Stimulated activated CD4-positive, alpha-beta T cell treated with anti-CD3 and anti-CD28 coated beads, Interleukin-1b, Interleukin-23, amount 100 ng/mL, for 24 hours (primary cell): ENCODE measurements at regions not wholly inside any gene's neighbourhood (a gene's known extent, or its start where the extent isn't known, plus 50 kb on each side); places are given as distances from the start of the nearest gene placed in this dataset.
"Not testable (repeated sequence)": the region's sequence is repeated elsewhere in the genome, so short reads cannot be mapped to it uniquely, and the experiment has no call there.

Experiments used
- DNase-seq, 4 experiments: peaks; one replicate each; pipeline ENCODE4 v3.0.0-alpha.2; 2020; ENCODE audit warnings: low read depth in 4 of 4, low spot score in 1 of 4

DNA sequence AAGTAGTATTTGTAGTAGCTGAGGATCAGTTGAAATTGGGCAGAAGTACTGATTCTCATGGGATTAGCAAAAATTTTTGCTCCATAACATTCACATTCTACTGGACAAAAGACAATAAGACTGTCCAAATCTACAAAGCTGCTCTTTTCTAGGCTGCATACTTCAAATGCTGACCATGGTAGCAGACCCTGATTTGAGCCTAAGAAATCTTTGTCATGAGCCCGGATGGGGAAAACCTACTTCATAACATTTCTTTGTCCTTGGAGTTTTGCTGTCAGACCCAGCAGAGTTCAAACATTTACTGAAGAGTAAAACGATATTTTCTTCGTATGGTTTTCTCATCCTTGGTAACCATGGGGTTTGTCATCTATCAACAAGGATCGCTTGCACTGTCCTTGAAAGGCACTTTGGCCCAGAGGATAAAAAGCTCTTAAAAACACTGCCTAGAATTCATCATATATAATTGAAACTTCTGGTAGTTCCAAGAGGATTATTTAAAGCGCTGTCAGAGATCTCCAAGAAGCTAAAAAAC, 216.9 kb downstream of the CAVIN4 start:
- DNase-seq: no peak

DNA sequence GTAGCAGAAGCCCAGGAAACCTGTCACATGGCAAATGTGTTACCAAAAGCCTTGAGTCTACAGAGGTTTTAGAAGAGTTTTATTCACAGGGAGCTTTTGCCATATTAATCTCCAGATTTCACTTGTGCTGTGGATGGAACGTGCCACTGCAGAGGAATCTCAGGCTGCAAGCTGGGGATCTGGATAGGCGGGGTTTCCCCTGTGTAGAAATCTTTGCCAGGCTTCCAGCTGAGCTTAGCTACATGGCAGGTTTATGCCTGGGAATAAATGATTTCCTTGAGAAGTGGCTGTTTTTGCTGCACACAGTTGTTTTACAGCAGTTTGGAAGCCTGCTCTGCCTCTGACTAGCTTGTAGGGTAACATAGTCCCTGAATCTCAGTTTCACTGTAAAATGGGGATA, 224.6 kb upstream of the PLPPR1 start:
- DNase-seq: no peak

DNA sequence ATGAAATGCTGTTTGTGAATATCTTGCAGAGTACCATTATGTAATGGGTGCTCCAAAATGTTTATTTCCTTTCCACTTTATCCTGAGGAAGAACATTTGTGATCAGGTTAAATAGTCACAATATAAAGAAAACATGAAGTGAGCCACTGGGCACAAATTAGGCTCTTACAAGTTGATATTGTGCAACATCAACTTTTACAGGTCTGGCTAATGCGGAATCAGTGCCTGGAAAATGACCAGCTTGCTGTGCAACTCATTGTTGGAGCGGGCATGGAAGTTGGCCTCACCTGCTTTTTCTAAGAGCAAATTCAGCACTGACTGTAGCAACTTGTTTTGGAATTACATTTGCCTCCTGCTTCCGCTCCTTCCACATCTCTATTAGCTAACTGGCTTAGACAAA, 216.9 kb upstream of the PLPPR1 start:
- no peak for DNase-seq

DNA sequence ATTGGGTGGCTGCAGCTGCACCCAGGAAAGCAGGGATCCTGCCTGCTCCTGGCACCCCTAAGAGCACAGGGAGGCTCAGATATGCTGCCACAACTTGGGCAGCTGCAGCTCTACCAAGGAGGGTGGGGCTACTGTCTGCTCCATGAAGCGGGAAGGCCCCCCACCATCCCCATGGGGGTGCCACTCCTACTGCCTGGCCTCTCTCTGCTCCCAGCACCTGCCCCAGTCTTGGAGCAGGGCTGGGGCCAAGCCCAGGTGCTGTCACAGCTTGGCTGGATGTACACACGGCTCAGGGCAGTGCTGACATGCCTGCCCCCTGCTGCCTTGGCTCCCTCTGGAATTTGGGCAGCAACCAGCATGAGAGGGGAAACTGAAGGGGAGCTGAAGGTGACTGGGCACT, 214.7 kb upstream of the PLPPR1 start:
- no peak for DNase-seq

DNA sequence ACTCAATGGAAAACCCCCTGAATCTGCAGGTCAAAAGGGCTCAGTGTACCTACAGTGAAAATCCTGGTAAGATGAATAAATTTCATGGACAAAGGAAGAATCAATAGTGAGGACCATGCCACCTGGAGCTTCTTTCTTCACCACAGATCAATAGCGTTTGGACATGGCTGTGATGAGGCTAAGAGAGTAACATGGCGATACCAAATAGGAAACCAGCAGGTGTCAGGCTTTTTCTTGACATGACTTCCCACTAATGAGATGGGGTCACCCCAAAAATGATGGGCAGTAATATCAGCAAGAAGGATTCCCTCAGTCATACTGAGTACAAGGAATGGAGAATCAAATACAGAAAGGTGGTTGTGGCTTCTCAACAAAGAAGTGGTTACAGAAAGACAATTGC, 208.5 kb upstream of the PLPPR1 start:
- DNase-seq: no peak

DNA sequence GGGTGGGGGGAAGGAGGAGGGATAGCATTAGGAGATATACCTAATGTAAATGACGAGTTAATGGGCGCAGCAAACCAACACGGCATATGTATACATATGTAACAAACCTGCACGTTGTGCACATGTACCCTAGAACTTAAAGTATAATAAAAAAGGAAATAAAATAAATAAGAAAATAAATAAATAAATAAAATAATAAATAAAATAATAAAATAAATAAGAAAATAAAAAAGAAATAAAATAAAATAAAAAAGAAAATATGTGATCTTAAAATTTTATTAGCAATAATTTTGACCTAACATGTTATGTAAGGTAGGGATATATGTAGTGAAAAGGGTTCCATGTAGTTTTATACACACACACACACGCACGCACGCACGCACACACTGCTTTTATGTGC, 195.5 kb upstream of the PLPPR1 start:
- not testable (repeated sequence) for DNase-seq

DNA sequence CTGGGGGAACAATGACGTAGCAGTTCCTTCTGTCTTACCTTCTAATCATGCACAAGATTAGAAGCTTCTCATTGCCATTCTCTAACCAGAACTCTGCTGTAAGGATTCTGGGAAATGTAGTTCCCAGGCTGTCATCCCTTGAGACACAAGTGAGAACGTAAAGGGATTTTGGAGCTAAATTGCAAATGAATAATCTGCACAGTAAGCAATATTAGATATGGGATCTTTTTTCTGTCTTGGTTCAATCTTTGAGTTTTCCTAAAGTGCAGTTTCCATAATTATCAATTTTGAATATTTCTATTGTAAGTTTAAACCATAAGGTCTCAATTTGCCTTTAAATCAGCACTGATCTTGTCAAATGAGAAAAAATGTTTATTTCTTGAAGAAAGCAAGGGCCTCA, 189.7 kb upstream of the PLPPR1 start:
- DNase-seq: no peak

DNA sequence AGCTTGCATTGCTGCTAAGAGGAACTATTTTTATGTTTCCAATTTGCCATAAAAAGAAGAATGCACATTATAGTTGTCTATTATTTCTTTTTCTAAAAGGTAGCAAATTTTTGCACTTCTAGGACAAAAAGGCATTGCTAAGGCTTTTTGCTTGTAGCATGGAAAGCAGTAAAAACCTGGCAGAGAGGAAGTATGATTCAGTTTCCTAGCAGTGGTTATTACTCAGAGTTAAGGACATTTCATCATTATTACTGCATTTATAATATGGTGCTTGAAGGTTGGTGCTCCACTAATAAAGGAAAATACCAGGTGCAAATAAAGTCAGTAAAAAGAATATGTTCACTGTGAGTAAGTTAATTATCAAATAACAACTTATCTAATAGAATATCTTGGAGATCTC, 179.8 kb upstream of the PLPPR1 start:
- DNase-seq: no peak

DNA sequence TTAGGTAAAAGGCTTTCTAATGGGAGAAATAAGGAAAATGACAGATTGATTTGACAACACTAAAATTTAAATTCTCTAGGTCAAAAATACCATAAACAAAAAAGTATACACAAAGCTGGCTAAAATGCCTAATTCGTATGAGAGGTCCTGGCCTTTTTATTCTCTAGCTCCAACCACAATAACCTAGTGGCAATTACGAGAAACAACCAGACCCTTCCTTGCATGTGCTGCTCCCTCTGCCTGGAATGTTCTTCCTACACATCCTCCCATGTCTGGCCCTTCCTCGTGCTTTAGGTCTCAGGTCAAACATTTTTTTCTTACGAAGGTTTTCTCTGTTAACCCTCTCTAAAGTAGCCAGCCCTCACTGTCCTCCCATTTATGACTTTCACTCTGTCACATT, 176.4 kb upstream of the PLPPR1 start:
- no peak for DNase-seq

DNA sequence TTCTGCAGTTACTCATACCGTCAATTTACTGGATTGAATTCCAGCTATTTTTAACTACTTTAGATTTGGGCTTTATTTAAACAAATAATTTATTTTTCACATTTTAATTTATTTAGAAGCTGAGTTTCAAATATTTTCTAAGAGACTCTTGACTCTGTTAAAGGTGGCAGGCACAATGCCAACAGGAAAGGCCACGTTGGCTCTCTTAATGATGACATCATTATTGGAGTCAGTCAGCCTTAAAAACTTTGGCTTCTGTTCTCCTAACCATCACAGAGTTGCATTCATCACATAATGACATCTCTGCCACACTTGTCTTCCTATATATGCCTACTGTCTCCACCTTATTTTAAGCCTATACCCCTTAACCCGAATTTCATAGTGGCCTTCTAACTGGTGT, 172.3 kb upstream of the PLPPR1 start:
- DNase-seq: no peak

DNA sequence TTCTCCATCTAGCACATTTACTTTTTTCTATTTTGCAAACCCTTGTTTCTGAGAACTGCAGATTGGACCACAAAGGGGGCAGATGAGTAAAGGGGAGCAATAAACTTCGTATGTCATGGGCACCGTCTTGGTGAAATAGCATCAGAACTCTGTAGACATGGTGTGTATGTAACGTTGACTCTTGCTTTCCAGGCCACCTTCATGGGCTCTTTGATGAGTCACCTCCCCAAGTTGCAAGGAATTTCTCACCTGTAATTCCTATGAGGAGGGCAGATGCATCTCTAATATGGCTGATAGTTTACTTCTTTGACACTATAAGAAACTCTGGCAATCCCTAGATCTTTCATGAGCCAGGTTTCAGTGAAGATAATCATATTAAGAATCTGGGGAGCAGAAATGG, 163.4 kb upstream of the PLPPR1 start:
- no peak for DNase-seq

DNA sequence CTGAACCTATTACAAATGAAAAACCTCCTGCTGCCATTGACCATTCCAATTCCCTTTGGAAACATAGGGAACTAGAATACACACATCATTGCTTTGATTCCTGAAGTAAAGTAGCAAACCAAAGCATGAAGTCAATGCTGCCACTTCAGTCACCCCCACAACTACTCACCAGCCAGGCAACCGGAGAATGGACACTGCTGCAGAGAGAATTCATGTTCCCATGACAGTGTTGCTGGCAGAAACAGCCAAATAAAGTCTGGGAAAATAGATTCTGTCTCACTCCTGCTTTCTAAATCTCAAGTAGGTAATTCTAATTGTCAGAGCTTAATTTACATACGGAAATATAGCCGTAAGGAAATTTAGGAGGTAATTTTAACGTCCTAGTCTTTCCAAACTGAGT, 162.9 kb upstream of the PLPPR1 start:
- no peak for DNase-seq

DNA sequence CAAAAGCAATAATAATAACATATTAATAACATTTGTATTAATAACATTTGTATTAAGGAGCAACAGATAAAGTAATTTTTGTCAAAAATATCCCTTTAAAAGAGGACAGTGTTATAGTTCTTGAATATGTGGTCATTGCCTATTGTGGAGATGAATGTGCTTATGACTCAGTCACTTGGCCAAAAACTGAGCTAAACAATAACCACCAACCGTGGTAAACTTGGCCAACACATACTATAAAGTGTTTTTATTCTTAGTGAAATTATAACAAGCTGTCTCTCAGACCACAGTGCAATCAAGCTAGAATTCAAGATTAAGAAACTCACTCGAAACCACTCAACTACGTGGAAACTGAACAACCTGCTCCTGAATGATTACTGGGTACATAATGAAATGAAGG, 159.2 kb upstream of the PLPPR1 start:
- DNase-seq: no peak

DNA sequence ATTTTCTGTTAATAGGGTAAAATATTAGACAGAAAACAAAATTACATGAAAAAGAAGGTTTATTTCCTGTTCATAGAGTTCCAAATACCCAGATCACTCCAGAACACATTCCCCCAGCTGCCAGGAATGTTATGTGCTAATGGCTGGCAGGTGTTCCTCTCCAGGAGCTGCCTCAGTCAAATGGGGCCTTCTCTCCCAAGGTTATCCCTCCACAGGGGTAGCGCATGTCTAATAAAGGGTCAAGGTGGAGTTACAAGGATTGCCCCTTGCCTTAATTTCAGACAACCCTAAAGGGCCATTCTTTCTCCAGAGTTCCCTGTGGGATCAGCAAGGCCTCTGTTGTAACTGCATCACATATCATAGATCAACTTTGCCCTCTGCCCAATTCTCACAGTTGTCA, 148.6 kb upstream of the PLPPR1 start:
- no peak for DNase-seq

DNA sequence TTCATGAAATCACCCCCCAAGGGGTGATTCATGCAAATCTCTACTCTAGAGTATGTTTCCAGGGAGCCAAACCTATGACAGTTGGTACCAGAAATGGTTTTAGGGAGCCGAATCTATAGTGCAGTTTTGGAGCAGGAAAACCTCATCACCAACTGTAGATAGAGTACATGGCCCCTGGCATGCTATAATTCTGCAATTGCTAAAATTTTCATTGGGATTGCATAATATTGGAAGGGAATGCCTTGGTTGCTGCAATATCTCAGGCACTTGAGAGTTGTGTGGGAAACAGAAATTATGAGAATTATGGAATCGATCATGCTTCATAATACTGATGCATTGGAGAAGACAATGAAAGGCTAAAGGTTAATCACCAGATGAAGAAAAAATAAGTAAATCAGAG, 148.2 kb upstream of the PLPPR1 start:
- no peak for DNase-seq

DNA sequence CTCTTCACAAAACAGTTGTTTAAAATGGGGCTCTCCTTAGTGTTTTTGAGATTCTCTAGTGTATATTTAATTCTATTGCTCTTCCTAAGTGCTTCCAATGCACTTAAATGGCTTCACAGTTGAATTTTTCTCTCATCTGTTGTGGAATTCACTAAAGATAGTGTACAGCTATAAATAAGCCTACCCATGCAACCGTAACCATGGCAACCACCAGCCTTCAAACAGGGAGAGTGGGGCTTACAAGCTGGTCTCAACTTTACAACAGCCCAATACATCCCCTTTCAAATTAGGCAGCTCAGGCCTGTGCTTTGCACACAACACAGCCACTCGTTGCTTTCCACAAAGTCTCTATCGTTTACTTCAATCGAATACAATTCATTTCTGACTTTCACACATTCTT, 144.0 kb upstream of the PLPPR1 start:
- DNase-seq: no peak

DNA sequence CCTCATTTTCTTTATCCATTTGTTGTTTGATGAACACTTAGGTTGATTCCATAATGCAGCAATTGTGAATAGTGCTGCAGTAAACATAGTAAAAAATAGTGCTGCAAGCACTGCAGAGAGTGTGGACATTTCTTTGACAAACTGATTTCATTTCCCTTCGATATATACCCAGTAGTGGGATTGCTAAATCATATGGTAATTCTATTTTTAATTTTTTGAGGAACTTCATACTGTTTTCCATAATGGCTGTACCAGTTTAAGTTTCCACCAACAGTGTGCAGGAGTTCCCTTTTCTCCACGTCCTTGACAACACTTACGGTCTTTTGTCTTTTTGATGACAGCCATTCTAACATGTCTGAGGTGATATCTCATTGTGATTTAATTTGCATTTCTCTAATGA, 138.2 kb upstream of the PLPPR1 start:
- DNase-seq: no peak

DNA sequence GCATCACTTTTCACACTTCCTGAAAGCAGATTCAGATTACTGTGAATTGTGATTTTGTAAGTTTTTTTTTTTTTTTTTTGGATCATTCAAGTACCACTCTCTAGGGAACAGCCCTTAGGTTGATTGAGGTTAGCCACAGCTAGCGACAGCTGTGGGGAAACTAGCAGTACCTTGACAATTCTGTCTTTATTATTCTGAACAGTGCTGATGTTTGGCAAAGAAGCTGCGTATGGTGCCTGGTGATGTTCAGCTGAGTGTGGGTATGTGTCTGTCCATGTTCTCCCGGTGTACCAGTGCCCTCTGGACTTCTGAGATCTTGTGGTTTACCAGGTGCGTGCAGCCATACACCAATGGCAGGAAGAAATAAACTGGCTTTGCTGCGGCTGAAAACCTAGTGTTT, 117.3 kb upstream of the PLPPR1 start:
- DNase-seq: no peak

DNA sequence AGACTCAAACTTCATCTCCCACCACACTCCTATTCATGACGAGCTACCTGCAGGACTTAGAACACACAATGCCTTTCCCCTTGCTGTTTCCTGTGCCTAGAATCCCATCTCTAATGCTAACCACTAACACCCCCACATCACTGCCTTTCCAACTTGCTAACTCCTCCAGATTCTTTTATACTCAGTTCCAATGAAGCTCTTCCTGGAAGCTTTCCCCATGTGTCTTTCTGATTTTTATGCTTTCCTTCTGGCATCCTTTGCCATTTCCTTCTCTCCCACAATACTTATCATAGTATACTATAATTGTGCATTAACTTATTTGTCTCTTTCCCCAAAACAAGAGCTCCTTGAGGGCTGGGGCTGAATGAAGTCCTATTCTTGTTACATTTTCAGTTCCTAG, 115.3 kb upstream of the PLPPR1 start:
- no peak for DNase-seq

DNA sequence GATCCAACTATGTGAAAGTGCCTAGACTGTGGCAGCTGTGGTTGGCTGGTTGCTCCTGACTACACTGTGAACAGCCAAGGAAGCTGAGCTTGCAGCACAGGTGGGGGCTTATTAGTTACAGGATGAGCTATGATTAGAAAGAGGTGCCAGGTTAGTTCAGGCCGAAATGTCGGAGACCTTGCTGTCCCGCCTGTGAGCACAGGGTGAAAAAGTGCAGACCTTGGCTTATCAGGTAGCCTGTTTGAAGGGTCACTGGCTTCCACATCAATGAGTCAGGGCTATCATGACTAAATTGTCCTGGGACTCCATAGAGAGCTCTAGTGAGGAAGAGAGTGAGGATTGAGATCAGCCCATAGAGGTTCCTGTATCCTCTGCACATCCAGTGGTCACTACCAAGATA, 114.3 kb upstream of the PLPPR1 start:
- DNase-seq: no peak

DNA sequence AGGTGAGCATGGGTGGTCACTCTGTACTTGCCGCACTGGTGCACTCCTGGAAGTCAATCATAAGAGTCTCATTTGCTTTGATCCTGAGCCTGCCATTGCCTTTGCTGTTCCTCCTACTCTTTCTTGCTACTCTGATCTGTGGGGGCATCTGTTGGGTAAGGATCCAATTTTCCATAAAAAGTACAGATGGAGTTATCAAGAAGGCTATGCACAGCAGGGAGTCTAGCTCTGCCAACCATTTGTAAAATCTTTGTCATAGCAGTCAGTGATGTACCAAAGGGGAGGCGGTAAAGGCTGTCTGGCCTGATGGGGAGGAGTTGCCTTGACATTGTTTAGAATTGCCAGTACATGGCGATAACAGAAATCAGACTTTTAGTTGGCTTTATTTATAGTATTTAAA, 109.0 kb upstream of the PLPPR1 start:
- DNase-seq: no peak

DNA sequence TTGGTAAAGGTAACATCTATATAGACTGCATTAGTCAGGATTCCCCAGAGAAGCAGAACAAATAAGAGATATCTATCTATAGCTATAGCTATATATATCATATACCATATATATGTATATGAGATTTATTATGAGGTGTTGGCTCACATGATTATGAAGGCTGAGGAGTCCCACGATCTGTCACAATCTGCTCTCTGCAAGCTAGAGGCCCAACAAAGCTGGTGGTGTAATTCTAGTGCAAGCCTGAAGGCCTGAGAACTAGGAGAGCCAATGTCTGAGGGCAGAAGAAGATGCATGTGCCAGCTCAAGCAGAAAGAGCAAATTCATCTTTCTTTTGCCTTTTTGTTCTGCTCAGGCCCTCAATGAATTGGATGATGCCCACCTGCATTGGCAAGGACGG, 102.2 kb upstream of the PLPPR1 start:
- no peak for DNase-seq

DNA sequence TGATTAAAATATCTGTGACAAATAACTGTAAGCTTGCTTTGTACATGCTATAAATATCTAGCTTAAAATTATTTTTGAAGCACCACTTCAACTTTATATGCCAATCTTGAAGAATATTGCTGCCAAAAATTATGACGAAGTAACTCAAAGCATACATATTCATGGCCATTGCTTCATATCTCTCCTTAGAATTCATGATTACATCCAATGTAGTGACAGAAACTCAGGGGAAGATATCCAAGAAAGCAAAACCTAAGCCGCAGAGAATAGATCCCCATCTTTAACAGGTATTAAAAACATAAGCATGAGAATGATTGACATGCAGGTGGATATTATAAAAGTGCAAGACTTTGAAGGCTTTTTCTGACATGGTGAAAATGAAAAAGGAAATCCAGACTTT, 100.8 kb upstream of the PLPPR1 start:
- DNase-seq: no peak

DNA sequence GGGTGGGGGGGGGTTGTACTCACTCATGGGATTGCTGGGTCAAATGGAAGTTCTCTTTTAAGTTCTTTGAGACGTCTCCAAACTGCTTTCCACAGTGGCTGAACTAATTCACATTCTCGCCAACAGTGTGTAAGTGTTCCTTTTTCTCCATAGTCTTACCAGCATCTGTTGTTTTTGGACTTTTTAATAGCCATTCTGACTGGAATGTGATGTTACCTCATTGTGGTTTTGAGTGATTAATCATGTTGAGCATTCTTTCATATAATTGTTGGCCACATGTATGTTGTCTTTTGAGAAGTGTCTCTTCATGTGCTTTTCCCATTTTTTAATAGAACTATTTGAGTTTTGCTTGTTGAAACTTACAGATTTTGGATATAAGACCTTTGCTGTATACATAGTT, 94.9 kb upstream of the PLPPR1 start:
- DNase-seq: no peak
